Hematopoietic multipotent progenitor cell treated with erythropoietin and hydrocortisone succinate and interleukin-3 and kit ligand, for 4 days (in vitro differentiated cells): ENCODE measurements at regions not wholly inside any gene's neighbourhood (a gene's known extent, or its start where the extent isn't known, plus 50 kb on each side); places are given as distances from the start of the nearest gene placed in this dataset.
"Not testable (repeated sequence)": the region's sequence is repeated elsewhere in the genome, so short reads cannot be mapped to it uniquely, and the experiment has no call there.

ENCODE experiments used
- DNase-seq: peaks from one replicate; pipeline ENCODE4 v3.0.0-alpha.2; 2015

DNA sequence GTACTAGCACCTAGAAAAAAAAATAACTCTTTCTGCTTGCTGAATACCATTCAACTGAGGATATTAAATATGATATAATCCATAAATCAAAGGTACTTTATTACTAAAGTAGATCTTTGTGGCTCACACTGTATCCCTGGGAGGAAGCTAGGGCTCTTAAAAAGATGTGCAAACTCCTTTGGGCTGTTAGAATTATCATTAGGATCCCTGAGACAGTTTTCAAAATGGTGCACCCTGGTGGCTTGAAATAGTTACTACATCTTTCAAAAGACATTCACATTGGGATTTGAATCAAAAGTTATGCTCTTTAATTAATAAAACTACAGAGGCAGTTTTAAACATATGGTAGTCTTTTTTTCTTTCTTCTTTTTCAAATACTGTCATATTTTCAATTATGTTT is 228.5 kb upstream of the G2E3 start:
- peak; percentile 30 for DNase-seq

- no peak for DNase-seq
Measured at GRCh38 chr14:30331030-30331429, 227.9 kb upstream of the G2E3 start.

GRCh38 chr14:30332374-30332773 is 226.6 kb upstream of the G2E3 start:
- DNase-seq = no peak

DNA sequence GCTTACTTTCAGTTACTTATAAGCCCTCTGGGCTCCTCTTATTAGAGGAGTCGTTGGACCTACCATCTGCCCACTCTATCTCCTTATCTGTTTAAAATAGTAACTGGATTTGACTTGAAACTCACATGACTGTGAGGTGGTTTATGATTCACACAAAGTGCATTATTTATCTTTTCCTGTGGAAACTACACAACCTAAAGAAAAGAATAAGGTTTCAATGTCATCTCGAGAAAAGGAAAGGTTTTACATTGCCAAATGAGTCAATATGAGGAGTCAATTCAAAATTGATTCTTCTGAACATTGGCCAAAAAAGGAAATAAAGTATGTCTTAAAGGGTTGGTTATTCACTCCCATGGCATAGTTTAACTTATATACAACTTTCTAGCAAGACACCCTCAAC is 225.0 kb upstream of the G2E3 start:
- DNase-seq = no peak

GRCh38 chr14:30337456-30337855 is 221.5 kb upstream of the G2E3 start:
- no peak for DNase-seq

GRCh38 chr14:30339311-30339901 is 219.6 kb upstream of the G2E3 start:
- no peak for DNase-seq

DNA sequence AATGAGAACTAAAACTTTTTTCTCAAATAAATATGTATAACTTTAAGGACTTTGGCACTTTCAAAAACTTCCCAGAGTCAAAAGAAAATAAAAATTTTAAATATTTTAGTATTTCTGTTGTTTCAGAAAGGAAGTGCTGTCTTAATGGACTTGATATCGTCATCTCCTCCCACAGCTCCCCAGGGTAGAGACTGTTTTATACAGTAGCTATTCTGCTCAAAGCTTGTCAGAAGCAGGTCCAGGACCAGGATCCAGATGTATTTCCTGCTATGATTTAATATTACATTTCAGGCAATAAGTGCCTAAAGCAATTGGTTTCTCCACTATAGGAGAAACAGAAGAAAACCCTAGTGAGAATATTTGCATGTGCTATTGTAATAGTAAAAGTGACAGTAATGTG is 218.5 kb upstream of the G2E3 start:
- no peak for DNase-seq

GRCh38 chr14:30345511-30345910 is 213.4 kb upstream of the G2E3 start:
- no peak for DNase-seq

- no peak for DNase-seq
Measured at GRCh38 chr14:30348445-30348844, 210.5 kb upstream of the G2E3 start.

GRCh38 chr14:30349520-30349919 is 209.4 kb upstream of the G2E3 start:
- DNase-seq = no peak

DNA sequence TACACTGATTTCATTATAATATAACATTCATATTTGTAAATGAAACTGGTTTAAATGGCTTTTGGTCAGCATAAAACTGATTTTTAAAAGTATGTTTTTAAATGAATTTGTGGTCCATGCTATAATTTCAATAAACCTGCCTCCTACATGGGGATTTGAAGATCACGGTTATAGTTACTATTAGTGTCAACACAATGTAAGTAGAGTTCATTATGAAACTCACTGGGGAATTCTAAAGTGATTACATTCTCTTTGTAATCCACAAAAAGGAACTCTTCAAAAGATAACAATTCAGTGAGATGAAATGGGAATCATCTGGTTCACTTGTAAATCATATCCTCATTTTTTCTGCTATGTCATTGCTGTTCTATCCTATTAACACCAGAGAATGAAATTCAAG is 204.5 kb upstream of the G2E3 start:
- no peak for DNase-seq

- no peak for DNase-seq
Measured at GRCh38 chr14:30355431-30355913, 203.5 kb upstream of the G2E3 start.

- no peak for DNase-seq
Measured at GRCh38 chr14:30356438-30357202, 202.3 kb upstream of the G2E3 start.

DNA sequence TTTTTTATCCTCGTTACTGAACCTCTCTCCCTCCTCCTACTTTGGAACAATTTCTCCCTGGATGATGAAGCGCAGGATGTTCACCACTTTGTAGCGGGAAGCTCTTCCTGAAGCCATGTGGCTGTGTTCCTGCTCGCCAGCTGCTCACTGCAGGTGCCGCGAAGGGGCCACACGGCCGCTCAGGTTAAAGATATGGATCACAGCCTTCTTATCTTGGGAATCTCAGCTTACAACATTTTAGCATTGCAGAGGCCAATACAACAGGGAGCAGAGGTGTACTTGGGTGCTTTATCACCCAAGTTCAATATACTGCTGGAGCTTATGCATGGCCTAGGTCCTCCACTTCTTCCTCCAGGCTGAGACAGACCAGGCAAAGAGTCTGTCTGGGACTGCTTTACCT is 201.2 kb upstream of the G2E3 start:
- DNase-seq = no peak

GRCh38 chr14:30362369-30363218 is 196.4 kb upstream of the G2E3 start:
- DNase-seq = peak; percentile 1

DNA sequence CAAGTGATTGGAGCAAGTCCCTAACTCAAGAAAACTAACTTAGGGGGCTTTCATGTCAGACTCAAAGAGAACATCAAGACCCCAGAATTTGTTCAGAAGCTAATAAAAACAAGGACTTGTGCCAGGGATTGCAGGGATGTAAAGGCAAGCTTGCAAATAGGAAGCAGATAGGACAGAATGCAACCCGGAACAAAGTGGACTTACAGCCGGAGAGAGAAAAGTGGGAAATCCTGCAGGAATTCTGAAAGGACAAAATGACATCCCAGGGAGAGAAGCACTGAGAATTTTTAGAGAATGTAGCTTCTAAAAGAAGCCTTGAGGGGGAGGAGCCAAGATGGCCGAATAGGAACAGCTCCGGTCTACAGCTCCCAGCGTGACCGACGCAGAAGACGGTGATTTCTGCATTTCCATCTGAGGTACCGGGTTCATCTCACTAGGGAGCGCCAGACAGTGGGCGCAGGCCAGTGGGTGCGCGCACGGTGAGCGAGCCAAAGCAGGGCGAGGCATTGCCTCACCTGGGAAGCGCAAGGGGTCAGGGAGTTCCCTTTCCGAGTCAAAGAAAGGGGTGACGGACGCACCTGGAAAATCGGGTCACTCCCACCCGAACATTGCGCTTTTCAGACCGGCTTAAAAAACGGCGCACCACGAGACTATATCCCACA is 195.6 kb upstream of the G2E3 start:
- not testable (repeated sequence) for DNase-seq

DNA sequence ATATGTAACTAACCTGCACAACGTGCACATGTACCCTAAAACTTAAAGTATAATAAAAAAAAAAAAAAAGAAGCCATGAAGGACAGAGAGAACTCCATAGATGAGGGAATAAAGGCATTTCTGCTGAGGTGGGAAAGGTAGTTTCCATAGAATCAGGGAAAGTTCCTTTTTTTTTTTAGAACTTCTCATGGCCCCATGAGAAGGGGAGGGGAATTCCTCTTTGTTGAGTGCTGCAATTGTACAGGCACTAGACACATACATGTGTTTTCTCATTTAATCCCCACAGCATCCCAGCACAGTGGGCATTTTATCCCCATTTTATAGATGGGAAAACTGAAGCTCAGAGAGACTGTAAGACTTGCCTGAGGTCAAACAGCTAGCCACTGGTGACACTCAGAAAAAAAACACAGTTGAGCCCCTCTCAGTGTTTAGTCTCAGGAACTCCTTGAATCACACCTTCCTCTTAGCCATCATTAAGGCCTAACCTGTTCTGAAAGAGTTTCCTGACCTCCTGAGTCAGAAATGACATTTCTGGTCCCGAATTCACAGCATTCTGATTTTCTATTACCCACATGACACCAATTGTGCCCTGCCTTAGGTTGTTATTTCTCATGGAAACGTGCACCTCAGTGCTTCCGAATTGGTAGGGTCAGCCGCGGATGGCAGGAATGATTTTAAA is 189.3 kb upstream of the G2E3 start:
- no peak for DNase-seq

DNA sequence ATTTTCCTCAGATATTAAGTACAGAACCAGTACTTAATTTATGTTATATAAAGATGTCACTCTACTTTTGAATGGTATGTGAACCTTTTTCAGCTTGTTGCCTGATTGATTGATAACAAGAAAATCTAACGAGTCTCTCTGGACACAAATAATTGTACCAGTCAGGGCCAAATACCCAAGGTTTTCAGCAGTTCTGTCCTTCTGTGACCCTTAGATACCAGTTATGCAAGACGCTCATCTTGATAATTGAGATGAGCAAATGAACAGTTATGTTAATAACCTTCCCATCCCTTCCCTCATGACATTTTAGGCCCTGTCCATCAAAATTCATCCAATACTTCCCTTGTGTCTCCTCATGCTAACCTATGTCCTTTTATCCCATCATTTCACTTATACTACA is 185.9 kb upstream of the G2E3 start:
- no peak for DNase-seq

DNA sequence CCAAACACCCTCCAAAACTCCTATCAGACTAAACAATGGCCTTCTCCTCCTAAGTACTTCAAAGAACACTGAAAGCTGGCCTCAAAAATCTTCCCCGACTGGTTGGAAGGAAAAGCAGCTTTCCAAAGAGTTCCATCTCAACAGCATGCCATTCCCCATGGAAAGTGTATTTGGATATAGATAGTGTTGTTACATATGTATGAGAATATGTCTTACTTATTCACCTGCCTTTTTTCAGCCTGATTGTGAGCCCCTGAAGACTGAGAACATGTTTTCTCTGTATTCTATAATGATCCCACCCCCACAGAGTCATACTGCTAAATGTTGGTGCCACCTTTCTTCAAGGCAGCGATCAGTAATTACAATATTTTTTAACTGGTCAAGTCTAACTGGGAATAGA is 185.4 kb upstream of the G2E3 start:
- no peak for DNase-seq

GRCh38 chr14:30375296-30375892 is 183.6 kb upstream of the G2E3 start:
- DNase-seq = peak; percentile 81

GRCh38 chr14:30381861-30382480 is 177.0 kb upstream of the G2E3 start:
- DNase-seq = no peak

DNA sequence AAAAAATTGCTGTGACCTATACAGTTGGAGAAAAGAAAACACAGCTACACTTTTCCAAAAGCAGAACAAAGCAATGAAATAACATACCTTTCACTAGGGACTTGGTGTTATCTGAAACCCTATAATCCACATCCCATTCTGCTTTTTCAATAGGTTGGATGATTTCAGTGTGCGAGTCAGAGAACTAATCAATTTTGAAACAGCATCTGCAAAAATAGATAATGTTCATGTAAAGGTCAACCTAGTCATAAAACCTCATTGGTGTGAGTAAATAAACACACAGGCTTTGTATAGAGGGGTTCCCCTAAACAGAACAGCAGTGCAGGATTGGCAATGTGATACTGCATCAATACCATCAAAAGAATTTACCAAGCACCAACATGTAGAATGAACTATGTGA is 173.0 kb upstream of the G2E3 start:
- no peak for DNase-seq
